NCI-H2081 (cell line): ENCODE measurements at regions not wholly inside any gene's neighbourhood (a gene's known extent, or its start where the extent isn't known, plus 50 kb on each side); places are given as distances from the start of the nearest gene placed in this dataset.
"Not testable (repeated sequence)": the region's sequence is repeated elsewhere in the genome, so short reads cannot be mapped to it uniquely, and the experiment has no call there.

Experiments used
- DNase-seq, 2 experiments: peaks; one replicate each; lab custom pipeline; 2025; lab: John Stamatoyannopoulos, UW

GRCh38 chr6:106799031-106799894, 169.9 kb downstream of the QRSL1 start:
- no peak for DNase-seq

DNA sequence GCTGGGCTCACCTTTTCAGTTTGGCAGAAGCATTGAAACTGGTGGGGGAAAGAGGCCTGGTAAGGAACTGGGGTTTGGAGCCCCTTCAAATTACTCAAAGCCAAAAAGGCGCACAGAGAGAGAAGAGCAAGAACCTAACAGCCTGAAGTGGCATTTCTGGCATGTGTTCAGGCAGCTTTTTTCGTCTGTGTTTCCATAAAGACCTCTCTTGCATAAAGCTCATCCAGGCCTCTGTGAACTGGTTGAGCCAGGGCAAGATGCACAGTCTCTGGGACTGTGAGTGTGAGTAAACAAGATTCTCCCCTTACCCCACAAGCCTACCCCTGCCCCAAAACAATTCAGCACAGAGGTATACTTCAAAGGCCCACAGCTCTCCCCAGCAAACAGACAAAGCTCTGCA, 167.8 kb downstream of the QRSL1 start:
- DNase-seq = no peak

DNA sequence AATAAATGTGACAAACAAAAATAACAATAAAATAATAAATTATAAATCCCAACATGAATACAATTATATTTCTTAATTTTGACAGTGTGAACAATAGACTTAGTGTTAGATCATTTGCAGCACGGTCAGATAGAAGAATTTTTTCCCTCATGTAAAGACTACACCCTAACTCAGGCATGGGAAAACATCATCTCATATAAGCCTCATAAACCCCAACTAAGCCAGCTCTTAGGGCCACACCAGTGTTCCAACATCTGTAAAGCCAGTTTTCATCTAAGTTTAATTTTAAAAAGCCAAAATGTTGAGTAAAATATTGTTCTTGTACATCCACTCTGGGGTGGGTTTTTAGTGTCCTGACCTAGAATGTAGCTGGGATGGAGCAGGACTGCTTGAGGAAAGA, 167.4 kb downstream of the QRSL1 start:
- no peak for DNase-seq

- DNase-seq = no peak
Measured at GRCh38 chr6:106794129-106794528, 164.8 kb downstream of the QRSL1 start.

DNA sequence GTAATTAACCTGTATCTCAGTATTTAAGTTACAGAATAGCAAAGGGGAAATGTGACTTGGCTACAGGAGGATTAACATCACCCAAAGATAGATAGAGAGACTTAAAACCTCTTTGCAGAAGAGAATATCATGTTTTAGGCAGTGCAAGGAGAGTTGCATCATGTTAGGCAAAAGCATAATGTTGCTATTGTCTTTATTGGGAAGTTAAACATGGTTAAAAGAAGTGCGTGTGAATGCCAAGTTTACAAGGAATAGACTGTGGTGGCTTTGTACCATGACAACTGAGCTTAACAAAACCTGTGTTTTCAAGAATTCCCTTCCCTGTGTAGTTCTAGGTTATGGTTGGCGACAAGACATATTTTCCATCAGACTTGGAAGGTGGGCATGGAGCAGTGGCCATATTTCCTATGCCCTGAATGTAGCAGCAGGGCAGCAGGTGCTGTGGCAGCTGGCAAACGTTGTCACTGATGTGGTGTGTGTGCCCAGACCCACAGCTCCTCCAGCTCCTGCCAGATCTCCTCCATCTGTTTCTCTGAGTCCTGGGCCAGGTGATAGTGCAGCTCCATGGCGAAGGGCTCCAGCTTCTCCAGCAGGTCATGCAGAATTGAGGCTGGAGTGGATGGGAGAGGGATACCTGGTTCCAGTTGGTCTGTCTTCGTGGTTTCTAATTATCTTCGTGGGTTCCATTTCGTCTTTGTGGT, 163.3 kb downstream of the QRSL1 start:
- DNase-seq = no peak

DNA sequence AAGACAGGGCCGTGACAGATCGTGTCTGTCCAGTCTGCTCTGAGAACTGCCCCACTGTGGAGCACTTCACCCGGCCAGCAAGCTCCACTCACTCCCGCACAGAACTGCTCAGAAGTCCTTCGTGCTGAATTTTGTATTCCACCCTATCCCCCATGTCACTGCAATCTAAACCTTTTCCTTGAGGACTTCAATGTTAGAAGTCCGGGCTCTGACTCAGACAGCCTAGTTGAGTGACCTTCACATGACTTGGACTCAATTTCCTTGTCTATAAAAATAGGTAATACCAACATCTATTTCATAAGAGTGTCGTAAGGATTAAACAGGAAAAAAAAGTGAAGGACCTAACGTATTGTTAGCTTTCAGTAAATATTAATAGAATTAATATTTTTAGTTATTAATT, 161.6 kb downstream of the QRSL1 start:
- DNase-seq = no peak

- DNase-seq = no peak
Measured at GRCh38 chr6:106790149-106790770, 160.9 kb downstream of the QRSL1 start.

- DNase-seq = no peak
Measured at GRCh38 chr6:106789428-106790148, 160.2 kb downstream of the QRSL1 start.

DNA sequence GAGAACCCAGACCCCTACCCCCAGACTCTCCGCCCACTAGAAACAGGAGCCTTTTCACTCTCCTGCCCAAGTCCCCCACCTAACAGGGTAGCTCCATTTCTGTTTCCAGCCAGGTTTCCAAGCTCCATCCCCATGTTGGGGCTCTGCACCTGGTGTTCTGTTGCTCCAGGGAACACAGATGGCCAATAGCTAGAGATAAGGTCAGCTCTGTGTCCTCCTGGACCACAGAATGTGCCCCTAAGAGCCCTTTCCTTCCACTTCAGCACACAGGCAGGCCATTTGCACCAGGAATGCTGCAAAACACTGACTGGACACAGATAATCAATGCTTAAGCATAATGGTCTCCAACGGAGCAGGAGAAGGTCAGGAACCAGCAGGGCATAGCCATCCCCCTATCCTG, 159.4 kb downstream of the QRSL1 start:
- no peak for DNase-seq

DNA sequence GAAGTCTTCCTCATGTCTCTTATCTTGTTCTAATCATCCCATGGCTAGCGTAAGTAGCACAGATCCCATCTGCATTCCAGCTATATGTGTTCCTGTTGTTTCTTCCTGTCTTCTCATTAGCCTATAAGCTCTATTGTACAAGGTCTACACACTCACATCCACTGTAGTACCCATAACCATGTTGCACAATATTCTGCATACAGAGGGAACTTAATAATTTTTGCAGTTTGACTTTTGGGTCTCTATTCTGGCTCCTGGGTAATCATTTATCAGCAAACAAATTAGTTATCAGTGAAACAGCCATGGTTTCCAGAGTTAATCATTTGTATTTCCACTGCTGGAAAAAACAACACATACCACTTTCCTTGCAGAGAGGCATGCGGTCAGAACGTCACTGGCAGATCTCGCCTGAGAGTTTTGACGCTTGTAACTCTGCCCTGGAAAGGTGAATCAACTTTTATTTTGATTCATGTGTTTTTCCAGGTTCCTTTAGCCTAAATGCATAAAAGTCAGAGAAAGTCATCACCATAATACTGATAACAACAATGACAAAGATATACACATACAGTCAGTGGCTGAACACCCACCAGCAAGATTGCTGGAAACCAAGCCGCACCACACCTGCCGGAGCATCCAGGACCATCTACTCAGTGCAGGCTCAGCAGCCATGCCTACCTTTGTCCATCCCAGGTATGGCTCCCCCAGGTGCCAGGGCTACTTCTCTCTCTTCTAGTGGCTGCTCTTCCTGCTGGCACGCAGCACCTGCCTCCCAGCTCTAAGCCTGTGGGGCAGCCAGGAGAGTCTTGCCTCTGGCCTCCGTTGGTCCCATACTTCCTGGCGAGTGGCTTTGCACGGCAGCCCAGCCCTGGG, 158.2 kb downstream of the QRSL1 start:
- DNase-seq = no peak

GRCh38 chr6:106785298-106785697, 155.9 kb downstream of the QRSL1 start:
- no peak for DNase-seq

DNA sequence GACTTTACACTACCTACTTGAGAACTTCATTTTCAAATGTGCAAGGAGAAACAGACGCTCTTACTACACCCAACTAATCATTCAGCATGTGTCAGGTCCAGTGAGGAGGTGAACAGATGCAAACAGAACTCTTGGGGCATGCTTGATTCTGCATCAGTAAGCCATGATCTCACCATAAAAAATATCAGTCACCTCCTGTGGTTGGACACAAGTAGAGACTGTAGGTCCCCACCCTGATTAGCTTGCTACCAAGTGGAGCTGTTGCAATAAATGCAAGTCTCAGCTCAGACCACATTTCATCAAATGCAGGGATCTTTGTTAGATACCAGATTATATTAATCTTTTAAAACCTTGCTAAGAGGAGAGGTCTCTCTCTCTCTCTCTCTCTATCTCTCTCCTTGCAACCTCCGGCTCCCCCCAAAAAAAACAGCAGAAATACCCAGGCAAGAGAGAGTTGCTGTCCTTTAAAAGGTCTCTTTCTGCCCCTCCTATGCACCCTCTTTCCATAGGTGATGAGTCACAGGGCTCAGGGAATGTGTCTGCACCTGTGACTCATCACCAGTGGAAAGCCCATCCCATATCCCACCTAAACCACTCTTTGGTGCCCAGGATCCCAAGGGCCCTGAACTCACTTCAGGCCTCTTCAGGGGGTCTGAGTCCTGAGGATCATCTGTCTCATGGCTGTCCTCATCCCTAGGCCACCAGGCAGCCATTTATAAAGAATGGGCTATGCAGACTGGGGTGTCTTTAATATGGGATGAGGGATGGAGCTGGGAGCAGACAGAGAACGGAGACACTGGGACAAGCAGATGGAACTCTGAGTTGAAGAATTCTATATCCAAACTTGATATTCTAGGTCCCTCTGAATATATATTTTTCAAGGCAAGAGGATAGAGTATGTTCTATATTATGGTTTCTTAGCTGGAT, 154.5 kb downstream of the QRSL1 start:
- DNase-seq = no peak

- no peak for DNase-seq
Measured at GRCh38 chr6:106782536-106783285, 153.3 kb downstream of the QRSL1 start.

DNA sequence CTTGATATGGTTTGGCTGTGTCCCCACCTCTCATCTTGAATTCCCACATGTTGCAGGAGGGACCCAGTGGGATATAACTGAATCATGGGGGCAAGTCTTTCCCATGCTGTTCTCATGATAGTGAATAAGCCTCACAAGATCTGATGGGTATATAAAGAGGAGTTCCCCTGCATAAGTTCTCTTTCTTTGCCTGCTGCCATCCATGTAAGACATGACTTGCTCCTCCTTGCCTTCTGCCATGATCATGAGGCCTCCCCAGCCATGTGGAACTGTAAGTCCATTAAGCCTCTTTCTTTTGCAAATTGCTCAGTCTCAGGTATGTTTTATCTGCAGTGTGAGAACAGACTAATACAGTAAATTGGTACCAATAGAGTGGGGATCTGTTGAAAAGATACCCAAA, 150.2 kb downstream of the QRSL1 start:
- not testable (repeated sequence) for DNase-seq

DNA sequence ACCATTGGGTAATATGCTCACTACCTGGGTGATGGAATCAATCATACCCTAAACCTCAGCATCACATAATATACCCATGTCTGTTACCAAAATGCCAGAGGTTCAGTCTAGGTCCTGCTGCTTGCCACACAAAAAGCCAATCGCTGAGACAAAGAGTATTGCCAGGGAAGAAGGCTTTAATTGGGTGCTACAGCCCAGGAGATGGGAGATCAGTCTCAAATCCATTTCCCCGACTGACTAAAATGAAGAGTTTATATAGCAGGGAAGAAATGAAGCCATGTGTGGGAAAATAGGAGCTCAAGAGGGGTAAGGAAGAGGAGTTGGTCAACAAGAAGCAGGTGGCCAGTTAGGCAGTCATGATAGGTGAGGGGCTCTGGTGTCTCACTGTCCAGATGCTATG, 149.6 kb downstream of the QRSL1 start:
- no peak for DNase-seq

GRCh38 chr6:106773996-106774629, 144.7 kb downstream of the QRSL1 start:
- peak in 1 of 2 experiments; percentile 60 for DNase-seq

GRCh38 chr6:106773522-106773921, 144.1 kb downstream of the QRSL1 start:
- no peak for DNase-seq

DNA sequence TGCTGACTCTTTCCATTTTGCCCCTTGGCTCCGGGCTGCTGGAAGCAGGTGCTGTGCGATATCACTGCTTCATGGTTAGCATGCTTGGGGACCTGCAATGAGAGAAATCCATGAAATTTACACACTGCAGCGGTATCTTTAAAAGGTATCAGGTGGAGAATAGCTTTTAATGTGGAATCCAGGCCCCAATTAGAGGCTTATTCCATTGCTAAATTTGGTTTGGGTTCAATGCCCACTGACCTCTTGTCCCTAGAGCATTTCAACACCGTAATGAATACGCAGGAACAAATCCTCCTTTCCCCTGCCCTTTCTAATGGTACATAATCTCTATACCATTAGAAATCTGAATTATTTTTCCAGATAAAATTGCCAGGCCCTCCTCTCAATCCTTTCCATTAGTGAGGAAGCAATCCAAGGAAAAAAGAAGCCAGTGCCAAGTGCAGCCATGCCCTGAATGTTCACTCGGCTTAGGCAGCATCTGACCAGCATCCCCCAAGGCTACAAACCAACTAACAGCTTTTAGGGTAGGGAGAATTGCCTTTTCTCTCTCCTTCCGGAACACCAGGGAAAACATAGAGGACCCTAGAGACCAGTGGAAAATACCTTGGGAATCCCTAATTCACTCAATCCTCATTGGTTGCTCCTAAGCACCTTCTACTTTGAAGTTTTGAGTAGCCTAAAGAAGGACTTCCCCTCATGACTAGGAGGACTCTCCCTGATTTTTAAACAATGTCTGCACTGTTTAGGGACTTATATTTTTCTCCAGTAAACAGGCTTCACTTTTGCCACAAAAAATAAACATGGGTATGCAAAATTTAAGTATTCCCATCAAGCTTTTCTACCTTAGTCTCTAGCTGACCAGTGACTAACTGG, 143.1 kb downstream of the QRSL1 start:
- no peak for DNase-seq
